ENCODE measurements at regions not wholly inside any gene's neighbourhood (a gene's known extent, or its start where the extent isn't known, plus 50 kb on each side); places are given as distances from the start of the nearest gene placed in this dataset.

GRCh38 chr11:76269247-76269646 is 62.9 kb upstream of the WNT11 start:
- TF ChIP-seq MXI1 (IDR thresholded peaks at IDR 0.05; ENCODE audit: low read depth, low read length) (no peak), RCOR1 (conservative IDR thresholded peaks at IDR 0.05; ENCODE audit: low read depth, low read length) (no peak), FOXK2 (IDR thresholded peaks at IDR 0.05) (no peak), MYC (IDR thresholded peaks at IDR 0.05; ENCODE audit: insufficient read depth, insufficient read length, insufficient replicate concordance, low read length, severe bottlenecking) (no peak), EZH2 (IDR thresholded peaks at IDR 0.05; ENCODE audit: borderline replicate concordance, control insufficient read depth, low read depth, low read length) (no peak), POLR2AphosphoS5 (IDR thresholded peaks at IDR 0.05; ENCODE audit: low read length) (no peak), EGR1 (IDR thresholded peaks at IDR 0.05; ENCODE audit: borderline replicate concordance in 1 of 2, low read depth in 2 of 2, low read length in 2 of 2) (no peak), YY1 (IDR thresholded peaks at IDR 0.05; ENCODE audit: low read depth, low read length) (no peak), CREM (IDR thresholded peaks at IDR 0.05; ENCODE audit: low read depth) (no peak)
